ENCODE measurements at regions not wholly inside any gene's neighbourhood (a gene's known extent, or its start where the extent isn't known, plus 50 kb on each side); places are given as distances from the start of the nearest gene placed in this dataset.
"Not testable (repeated sequence)": the region's sequence is repeated elsewhere in the genome, so short reads cannot be mapped to it uniquely, and the experiment has no call there.

- DNase-seq (ENCODE audit: low read depth): no peak
Observed at GRCh38 chr3:76198086-76198485, 412.7 kb upstream of the ZNF717 start.

GRCh38 chr3:76199382-76199781, 414.0 kb upstream of the ZNF717 start:
- peak; percentile 84 for DNase-seq (ENCODE audit: low read depth)

DNA sequence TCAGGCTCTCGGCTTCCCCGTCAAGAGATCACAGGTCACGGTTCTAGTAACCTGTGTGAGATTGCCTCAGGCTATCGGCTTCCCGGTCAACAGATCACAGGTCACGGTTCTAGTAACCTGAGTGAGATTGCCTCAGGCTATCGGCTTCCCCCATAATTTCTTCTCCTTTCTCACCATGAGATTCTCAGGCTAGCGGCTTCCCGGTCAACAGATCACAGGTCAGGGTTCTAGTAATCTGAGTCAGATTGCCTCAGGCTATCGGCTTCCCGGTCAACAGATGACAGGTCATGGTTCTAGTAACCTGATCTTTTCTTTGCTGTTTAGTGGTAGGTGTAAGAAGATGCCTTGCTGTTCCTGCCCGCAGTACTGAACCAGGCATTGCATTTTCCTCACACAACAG, 418.2 kb upstream of the ZNF717 start:
- peak; percentile 18 for DNase-seq (ENCODE audit: low read depth)

GRCh38 chr3:76206346-76206745, 421.0 kb upstream of the ZNF717 start:
- no peak for DNase-seq (ENCODE audit: low read depth)

DNA sequence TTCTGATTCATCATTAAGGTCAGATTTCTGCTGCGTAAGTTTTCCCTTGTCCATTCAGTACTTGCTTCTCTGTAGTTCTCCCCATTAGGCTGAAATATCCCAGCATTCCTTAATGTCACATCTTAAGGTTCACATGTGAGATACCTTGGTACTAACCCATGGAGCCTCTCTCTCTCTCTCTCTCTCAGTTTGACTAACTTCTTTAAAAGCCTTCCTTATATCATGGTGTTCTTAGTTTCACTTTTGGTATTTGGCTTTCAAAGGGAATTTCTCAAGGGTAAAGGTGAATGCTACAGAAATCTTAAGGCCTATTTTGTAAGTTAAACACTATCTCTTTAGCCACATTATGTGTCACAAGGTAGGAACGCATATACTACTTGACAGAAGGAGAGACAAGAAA, 427.3 kb upstream of the ZNF717 start:
- DNase-seq (ENCODE audit: low read depth): no peak

DNA sequence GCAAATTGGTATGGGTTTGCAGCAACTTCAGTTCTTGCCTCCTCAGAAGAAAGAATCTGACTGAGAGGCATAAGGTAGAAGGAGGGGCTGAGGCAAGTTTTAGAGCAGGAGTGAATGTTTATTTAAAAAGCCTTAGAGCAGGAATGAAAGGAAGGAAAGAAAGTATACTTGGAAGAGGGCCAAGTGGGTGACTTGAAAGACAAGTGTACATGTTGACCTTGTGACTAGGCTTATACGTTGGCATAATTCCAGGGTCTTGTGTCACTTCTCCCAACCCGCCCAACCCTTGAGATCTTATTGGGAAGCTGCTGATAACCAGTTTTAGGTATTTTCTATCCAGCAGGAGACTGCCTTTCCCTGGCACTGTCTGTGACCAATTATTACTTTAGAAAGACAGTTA, 436.9 kb upstream of the ZNF717 start:
- DNase-seq (ENCODE audit: low read depth): peak; percentile 0

DNA sequence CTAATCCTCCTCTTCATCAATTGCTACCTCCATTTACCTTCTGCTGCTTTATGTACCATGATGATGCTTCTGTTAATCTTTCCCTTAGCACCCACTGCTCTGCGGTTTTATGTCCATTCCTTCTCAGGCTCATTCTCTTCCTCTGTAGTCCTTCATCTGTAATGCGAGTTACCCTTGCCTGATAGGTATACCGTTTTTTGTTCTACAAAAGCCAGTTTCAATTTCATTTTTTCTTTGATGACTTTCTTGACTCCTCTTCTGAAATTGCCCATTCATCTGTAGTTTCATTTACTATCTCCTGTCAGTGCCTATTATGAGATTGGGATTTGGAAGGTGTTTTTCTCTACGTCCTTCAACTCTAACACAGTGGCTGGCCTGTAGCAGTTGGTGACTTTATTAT, 445.9 kb upstream of the ZNF717 start:
- DNase-seq (ENCODE audit: low read depth): no peak

- DNase-seq (ENCODE audit: low read depth): no peak
Observed at GRCh38 chr3:76242886-76243753, 457.8 kb upstream of the ZNF717 start.

DNA sequence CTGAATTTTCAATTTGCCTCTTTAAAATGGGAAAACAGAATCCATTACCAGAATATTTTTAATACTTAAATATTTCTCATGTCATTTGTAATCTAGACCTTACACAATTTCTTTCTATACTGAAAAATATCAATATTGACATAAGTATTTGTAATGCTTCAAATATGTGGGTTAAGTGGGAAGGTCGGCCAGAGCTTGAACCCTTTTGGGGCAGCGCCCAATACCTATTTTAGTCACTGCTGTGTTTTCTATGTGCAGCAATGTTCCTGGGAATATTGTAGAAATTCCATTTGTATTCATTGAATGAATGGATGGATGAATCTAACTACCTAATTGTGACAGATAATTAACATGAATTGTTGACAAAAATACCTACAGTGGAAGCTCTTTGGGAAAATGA, 459.7 kb upstream of the ZNF717 start:
- DNase-seq (ENCODE audit: low read depth): no peak

GRCh38 chr3:76245622-76246021, 460.3 kb upstream of the ZNF717 start:
- no peak for DNase-seq (ENCODE audit: low read depth)

DNA sequence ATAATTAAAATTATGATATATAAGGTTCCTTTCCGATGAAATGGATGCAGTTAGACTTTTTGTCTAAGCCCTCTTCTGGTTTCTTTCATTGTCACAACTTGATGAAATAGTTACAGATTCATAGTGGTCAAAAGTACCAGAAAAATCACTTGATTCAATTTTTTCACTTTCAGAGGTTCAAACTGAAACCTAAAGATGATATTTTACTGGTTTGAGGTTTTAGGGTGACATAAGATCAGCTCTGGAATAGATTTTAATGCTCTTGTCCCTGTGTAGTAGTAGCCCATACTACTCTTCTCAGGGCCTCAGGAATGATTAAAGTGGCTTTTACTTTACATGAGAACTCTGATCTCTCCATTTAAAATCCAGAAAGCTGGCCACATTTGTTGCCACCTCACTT, 479.1 kb upstream of the ZNF717 start:
- DNase-seq (ENCODE audit: low read depth): no peak

GRCh38 chr3:76264911-76265310, 479.6 kb upstream of the ZNF717 start:
- no peak for DNase-seq (ENCODE audit: low read depth)

DNA sequence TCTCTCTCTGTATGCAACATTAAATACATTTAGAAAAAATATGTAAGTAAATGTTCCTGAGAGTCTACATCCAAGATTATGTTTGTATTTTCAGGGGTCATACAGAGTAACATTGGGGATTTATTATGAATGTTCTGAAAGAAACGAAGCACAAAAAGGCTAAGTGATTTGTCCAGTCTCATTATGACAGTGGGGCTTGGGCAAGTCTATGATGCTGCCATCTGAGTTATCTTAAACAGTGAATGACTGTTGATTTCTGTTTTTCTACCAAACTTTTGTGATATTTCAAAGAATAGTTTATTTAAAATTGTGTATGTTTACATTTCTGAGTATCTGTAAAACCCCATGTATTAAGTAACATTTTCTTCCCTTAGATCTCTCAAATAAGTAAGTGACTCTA, 481.2 kb upstream of the ZNF717 start:
- DNase-seq (ENCODE audit: low read depth): no peak

DNA sequence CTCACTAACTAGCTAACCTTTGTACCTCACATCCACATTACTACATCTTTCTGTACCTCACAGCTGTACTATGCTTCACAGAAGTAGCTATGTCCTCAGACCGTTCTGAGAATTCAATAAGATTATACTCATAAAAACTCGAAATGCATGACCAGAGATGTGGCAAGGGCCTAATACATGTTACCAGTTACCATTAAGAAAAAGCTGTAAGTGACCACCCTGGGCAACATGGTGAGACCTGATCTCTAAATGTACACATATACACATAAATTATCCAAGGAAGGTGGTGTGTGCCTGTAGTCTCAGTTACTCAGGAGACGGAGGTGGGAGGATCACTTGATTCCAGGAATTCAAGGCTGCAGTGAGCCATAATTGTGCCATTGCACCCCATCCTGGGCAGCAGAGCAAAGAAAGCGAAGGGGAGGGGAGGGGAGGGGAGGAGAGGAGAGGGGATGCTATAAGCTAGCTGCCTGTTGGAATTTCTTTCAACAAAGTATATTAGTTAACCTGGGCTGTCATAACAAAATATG, 482.6 kb upstream of the ZNF717 start:
- DNase-seq (ENCODE audit: low read depth): no peak

- no peak for DNase-seq (ENCODE audit: low read depth)
Observed at GRCh38 chr3:76293856-76294255, 508.5 kb upstream of the ZNF717 start.

DNA sequence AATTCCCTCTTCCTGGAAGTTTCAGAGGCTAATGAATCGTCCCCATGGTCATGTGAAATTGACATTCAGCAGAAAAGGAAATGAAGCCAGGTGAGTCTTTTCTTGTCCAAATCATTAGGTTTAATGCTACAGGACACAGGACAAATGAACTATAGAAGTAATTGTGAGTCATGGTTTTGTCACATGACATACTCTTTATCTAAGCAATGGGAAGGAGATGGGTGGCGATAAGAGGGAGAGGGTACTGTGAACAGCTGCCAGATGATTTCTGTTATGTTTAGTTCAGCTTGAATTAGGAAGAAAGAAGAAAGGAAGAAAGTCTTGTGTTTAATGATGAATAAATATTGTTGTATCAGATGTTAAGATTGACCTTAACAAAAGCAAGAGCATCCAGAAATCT, 515.4 kb upstream of the ZNF717 start:
- DNase-seq (ENCODE audit: low read depth): no peak

DNA sequence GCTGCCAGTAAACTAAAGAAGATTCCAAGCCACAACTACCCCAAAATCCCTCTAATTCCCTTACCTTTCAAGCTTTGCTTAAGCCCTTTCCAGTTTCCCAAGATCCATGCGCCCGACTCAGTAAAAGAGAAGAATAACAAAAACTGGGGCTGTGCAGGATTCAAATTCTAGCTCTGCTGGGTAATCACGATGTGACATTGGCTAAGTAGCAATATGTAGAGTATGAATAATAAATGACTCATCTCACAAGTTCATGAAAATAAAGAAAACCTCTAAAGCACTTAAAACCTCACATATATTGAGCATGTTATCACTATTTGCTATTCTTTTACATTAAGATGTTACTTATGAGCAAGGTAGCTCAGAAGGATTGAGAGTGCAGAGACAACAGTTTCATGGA, 522.2 kb upstream of the ZNF717 start:
- no peak for DNase-seq (ENCODE audit: low read depth)

DNA sequence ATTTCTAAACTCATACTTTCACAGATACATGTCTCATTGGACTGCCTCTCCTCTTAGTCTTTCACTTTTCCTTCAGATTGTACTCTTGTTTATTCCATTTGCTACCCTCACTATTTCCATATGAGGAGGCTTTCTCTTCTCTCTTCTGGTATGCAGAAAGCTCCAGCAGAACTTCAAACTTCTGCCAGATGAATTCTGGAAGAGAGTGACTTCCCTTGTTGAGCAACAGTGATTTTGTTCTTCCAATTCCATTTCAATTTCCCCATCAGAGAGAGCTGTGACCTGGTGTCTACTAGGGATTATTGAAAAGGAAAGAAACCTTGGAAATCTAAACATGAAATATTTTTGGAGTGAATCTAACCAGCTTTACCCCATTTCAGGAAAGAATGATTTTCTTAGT, 523.2 kb upstream of the ZNF717 start:
- no peak for DNase-seq (ENCODE audit: low read depth)

DNA sequence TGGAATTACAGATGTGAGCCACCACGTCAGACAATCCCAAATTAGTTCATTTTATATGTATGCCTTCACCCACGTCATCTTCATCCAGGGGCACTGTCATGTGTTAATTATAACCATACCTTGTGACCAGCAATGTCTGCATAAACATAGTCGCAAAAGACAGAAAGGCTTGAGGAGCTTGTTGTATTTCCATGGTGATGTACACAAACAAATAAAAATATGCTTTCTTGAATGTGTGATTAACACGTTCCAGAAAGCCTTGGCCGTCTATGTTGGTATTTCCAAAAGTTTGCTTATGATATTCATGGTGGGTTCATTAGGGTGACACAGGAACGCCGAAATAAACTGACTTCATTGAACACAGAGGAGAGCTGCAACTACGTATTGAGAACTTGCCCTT, 524.7 kb upstream of the ZNF717 start:
- no peak for DNase-seq (ENCODE audit: low read depth)

DNA sequence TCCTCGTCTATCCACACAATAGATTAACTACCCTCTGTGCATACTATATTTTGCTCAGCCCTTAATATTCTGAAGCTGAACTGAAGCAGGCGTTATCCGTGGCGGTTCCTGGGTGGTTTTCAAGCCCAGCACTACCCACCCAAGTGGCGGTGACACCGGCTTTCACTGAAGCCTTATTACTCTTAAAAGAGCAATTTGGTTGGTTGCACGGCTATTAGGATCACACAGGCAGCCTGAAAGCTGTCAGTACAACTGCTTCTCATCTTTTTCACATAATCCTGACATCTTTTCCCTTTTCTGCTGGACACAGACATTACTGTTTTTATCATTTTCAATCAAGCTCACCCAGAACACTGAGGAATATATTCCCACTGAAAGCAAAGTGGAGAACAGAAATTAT, 525.3 kb upstream of the ZNF717 start:
- DNase-seq (ENCODE audit: low read depth): no peak

DNA sequence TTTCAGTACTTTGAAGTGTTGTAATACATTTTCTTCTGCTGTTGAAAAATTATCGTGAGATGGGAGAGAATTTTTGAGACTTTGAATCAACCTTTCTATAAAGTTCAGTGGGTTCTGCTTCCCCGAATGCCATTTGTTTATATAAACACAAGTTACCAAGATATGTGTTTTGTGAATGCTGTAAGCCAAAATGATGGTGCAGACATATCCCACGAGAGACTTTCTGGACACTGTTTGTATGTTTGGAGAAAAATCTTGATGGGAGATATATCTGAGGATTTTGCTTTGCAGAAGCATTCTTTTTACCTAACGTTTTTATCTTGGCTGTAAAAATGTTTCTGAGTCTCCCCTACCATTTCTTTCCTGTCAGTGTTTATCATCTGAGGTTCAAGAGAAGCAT, 526.6 kb upstream of the ZNF717 start:
- no peak for DNase-seq (ENCODE audit: low read depth)

DNA sequence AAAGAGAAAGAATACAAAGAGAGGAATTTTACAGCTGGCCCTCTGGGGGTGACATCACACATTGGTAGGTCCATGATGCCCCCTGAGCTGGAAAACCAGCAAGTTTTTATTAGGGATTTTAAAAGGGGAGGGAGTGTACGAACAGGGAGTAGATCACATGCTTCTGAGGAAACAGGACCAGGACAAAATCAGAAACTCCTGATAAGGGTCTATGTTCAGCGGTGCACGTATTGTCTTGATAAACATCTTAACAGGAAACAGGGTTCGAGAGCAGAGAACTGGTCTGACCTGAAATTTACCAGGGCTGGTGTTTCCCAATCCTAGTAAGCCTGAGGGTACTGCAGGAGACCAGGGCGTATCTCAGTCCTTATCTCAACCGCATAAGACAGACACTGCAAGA, 530.6 kb upstream of the ZNF717 start:
- DNase-seq (ENCODE audit: low read depth): not testable (repeated sequence)

- no peak for DNase-seq (ENCODE audit: low read depth)
Observed at GRCh38 chr3:76321614-76322013, 536.3 kb upstream of the ZNF717 start.

GRCh38 chr3:76324101-76324500, 538.8 kb upstream of the ZNF717 start:
- no peak for DNase-seq (ENCODE audit: low read depth)

Data from LHCN-M2 (cell line).